NB4 (cell line): ENCODE measurements at regions not wholly inside any gene's neighbourhood (a gene's known extent, or its start where the extent isn't known, plus 50 kb on each side); places are given as distances from the start of the nearest gene placed in this dataset.

ENCODE experiments used
- DNase-seq: peaks from one replicate; pipeline ENCODE4 v3.0.0; 2010; ENCODE audit warnings: low read depth
- H3K4me3 ChIP-seq: one replicate; pipeline ENCODE4 v1.5.1; 2011; ENCODE audit warnings: mild to moderate bottlenecking, low read depth, low read length, moderate library complexity
- CTCF ChIP-seq: IDR thresholded peaks from one replicate; pipeline ENCODE4 v1.5.1; 2012; ENCODE audit warnings: low read depth, low read length
- MYC ChIP-seq: IDR thresholded peaks from 2 replicates; pipeline ENCODE4 v1.6.1; 2011; ENCODE audit warnings: low read depth, low read length
- POLR2A ChIP-seq: IDR thresholded peaks from 2 replicates; pipeline ENCODE4 v1.6.1; 2011; ENCODE audit warnings: mild to moderate bottlenecking; ENCODE audit not compliant: insufficient read length; ENCODE audit errors: extremely low read depth
- TF ChIP-seq, protein P1 (sequence below): IDR thresholded peaks from 2 replicates; pipeline ENCODE4 v1.6.1; 2011; ENCODE audit warnings: low read depth, low read length

DNA sequence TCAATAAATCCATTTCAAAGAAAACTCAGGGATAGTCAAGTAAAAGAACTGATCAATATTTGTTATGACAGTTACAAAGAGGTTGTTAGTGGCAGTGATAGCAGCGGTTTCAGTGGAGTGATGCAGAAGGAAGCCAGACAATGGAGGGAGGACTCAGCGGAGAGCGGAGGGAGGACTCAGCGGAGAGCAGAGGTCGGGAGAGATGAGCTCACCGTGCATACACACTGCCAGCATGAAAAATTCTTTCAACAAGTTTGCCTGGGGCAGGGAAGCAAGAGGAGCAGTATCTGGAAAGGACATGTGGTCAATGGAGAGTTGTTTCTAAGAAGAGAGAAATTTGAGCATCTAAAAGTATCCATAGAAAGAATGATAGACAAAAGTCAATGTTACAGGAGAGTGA, 60.9 kb upstream of the BCL11A start:
- TF ChIP-seq POLR2A: no peak
- no peak for TF ChIP-seq CTCF
- TF ChIP-seq, protein P1, sequence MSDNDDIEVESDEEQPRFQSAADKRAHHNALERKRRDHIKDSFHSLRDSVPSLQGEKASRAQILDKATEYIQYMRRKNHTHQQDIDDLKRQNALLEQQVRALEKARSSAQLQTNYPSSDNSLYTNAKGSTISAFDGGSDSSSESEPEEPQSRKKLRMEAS: no peak
- TF ChIP-seq MYC: no peak
- no peak overlapping the region for H3K4me3 ChIP-seq
- no peak for DNase-seq

DNA sequence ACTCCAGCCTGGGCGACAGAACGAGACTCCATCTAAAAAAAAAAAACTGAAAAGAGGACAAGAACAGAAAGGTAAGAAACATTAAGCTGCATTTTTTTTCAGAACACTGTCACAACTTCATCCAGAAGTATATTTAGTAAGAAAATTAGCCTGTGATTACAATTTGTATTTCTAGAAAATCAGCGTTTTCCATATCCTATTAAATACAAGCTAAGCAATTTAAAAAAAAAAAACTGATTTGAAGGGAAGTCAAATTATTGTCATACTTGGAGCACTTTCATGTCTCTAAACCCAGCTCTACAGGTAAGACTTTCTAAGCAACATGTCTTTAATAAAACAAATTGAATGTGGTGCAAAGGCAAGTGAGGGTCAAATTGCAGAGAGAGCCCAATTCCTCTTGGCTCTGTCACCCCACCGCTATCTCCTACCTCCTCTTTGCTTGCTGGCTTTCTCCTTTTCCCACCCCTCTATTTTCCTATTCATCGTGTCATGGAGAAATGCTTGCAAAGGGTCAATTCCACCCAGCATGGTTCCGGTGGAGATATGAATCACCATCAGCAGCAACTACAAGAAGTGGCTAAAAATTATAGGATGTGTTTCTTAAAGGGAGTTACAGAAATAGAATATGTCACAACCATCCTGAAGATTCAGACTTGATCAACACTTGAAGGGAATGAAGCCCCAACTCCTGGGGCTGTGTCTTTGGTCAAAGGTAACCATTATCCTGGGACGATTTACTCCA, 68.4 kb upstream of the BCL11A start:
- no peak overlapping the region for H3K4me3 ChIP-seq
- TF ChIP-seq MYC: no peak
- no peak for TF ChIP-seq CTCF
- no peak for TF ChIP-seq POLR2A
- TF ChIP-seq, protein P1: no peak
- DNase-seq: no peak

GRCh38 chr2:60623040-60623439, 69.6 kb upstream of the BCL11A start:
- DNase-seq: no peak
- TF ChIP-seq, protein P1: no peak
- no peak overlapping the region for H3K4me3 ChIP-seq

- H3K4me3 ChIP-seq: no peak overlapping the region
- no peak for DNase-seq
- TF ChIP-seq MYC (no peak), CTCF (no peak), POLR2A (no peak)
- TF ChIP-seq, protein P1: no peak
These were observed 74.0 kb upstream of the BCL11A start for GRCh38 chr2:60627412-60627811.

- DNase-seq: no peak
- H3K4me3 ChIP-seq: no peak overlapping the region
- no peak for TF ChIP-seq MYC
- TF ChIP-seq, protein P1: no peak
These were observed 74.6 kb upstream of the BCL11A start for GRCh38 chr2:60628026-60628425.

DNA sequence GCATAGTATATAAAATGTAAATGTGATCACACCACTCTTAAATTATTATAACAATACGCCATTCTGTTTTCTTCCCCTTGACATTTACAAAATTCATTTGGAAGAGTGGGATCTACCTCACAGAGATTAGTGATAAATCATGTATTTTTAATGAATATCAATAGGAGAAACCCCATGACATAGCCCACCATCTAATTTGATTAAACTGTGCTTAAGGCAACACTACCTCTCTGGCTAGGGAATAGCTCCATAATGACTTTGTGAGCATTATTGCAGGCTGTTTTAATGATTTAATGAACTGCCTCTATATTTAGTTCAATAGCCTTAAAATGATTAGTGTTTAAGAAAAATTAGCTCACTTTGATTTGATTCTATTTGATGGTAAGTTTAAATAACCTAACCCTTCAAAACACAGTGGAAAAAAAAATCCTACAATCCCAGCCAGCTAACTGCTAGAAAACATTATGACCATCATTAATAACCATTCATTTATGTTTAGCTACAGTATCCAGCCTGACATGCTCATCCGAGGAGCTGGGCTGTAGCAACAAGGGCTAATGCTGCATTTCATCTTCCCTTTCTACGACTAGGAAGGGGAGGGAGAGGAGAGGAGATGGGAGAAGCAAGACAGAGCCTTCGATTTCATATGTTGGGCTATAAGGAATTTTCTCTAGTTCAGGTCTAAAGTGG, 75.3 kb upstream of the BCL11A start:
- H3K4me3 ChIP-seq: peak overlapping the region; percentile 30
- DNase-seq: no peak
- TF ChIP-seq, protein P1: no peak
- no peak for TF ChIP-seq CTCF
- TF ChIP-seq MYC: no peak
- no peak for TF ChIP-seq POLR2A
